Ramos (cell line): ENCODE measurements at regions not wholly inside any gene's neighbourhood (a gene's known extent, or its start where the extent isn't known, plus 50 kb on each side); places are given as distances from the start of the nearest gene placed in this dataset.
"Not testable (repeated sequence)": the region's sequence is repeated elsewhere in the genome, so short reads cannot be mapped to it uniquely, and the experiment has no call there.

Experiments
- in situ Hi-C: fragments of 300-500 bp; cut with MboI; formaldehyde crosslinking; loops from one replicate; pipeline ENCODE4 v1.14.3; 2022; ENCODE audit warnings: low sequenced_read_pairs; ENCODE audit not compliant: unreplicated experiment

- in situ Hi-C loops: no loop called here
Measured at GRCh38 chr1:65020774-65021173, 54.4 kb upstream of the JAK1 start.

GRCh38 chr1:65021795-65022194, 55.4 kb upstream of the JAK1 start:
- in situ Hi-C loops: no loop called here

- in situ Hi-C loops: no loop called here
Measured at GRCh38 chr1:65022216-65022615, 55.9 kb upstream of the JAK1 start.

- in situ Hi-C loops: no loop called here
Measured at GRCh38 chr1:65025794-65026193, 59.4 kb upstream of the JAK1 start.

- in situ Hi-C loops: no loop called here
Measured at GRCh38 chr1:65026235-65026634, 59.9 kb upstream of the JAK1 start.

- in situ Hi-C loops: no loop called here
Measured at GRCh38 chr1:65027666-65028358, 61.5 kb upstream of the JAK1 start.

- in situ Hi-C loops: not testable (repeated sequence)
Measured at GRCh38 chr1:65029434-65029833, 63.1 kb upstream of the JAK1 start.

- in situ Hi-C loops: loop anchor here (10.0 kb wide), 1 partner anchor 170 kb away; no protein-coding TSS in a partner anchor
Measured at GRCh38 chr1:65034879-65035278, 68.5 kb upstream of the JAK1 start.

- in situ Hi-C loops: loop anchor here (10.0 kb wide), 1 partner anchor 172 kb away; no protein-coding TSS in a partner anchor
Measured at GRCh38 chr1:65036570-65037051, 70.3 kb upstream of the JAK1 start.

- in situ Hi-C loops: loop anchor here (10.0 kb wide), 1 partner anchor 174 kb away; no protein-coding TSS in a partner anchor
Measured at GRCh38 chr1:65039066-65039465, 72.7 kb upstream of the JAK1 start.

- in situ Hi-C loops: loop anchor here (10.0 kb wide), 1 partner anchor 175 kb away; no protein-coding TSS in a partner anchor
Measured at GRCh38 chr1:65039508-65039907, 73.2 kb upstream of the JAK1 start.

GRCh38 chr1:65042467-65042866, 76.1 kb upstream of the JAK1 start:
- in situ Hi-C loops: no loop called here

GRCh38 chr1:65044411-65044810, 78.1 kb upstream of the JAK1 start:
- in situ Hi-C loops: no loop called here

GRCh38 chr1:65045022-65045817, 78.9 kb upstream of the JAK1 start:
- in situ Hi-C loops: no loop called here

GRCh38 chr1:65048335-65048734, 82.0 kb upstream of the JAK1 start:
- in situ Hi-C loops: no loop called here

- in situ Hi-C loops: no loop called here
Measured at GRCh38 chr1:65049941-65050713, 83.8 kb upstream of the JAK1 start.

GRCh38 chr1:65050735-65051134, 84.4 kb upstream of the JAK1 start:
- in situ Hi-C loops: no loop called here

- in situ Hi-C loops: no loop called here
Measured at GRCh38 chr1:65054481-65054880, 88.1 kb upstream of the JAK1 start.

- in situ Hi-C loops: no loop called here
Measured at GRCh38 chr1:65055747-65056146, 89.4 kb upstream of the JAK1 start.

- in situ Hi-C loops: no loop called here
Measured at GRCh38 chr1:65056234-65056633, 89.9 kb upstream of the JAK1 start.

- in situ Hi-C loops: no loop called here
Measured at GRCh38 chr1:65056866-65057265, 90.5 kb upstream of the JAK1 start.
